ENCODE measurements at regions not wholly inside any gene's neighbourhood (a gene's known extent, or its start where the extent isn't known, plus 50 kb on each side); places are given as distances from the start of the nearest gene placed in this dataset.
A peak's percentile ranks its signal among the peaks of the same experiment; 100 is the strongest.

DNA sequence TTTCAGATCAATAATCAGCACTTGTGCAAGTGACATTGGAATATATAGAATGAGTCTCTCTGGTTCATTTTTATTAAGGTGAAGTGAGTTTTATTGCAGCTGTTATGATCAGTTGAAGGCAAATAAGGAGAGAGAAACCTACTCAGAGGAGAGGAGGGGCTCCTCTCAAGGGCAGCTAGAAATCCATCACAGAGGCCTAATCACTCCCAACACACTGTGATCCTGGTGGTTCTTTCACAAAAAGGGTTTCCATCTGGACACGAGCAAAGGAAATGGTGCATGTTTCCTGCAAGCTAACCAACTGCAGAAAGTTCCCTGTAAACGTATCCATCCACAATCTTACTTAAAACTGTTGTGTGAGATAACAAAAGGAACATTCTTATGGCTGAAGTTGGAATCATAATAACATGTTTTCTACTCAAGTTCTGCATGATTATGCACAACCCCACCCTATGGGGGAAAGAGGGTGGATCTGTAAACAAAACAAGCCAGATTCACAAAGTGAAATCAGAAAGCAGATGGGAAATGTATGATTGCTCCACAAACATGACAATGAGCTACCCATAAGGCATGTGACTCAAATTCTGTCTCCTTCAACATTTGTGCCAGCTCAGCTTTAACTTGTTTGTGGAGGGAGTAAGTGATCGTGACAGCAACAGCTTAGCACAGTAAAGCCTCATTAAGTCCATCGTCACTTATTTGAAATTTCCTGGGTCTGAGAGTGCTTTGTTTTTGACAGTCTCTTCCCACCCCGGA lies 141.2 kb upstream of the ST6GALNAC5 start:
- Histone ChIP-seq H3K23me2 (ENCODE audit: insufficient read length, low read depth, low read length, poor library complexity, severe bottlenecking) (no peaks in the 10 kb centered on the region), H2BK12ac (ENCODE audit: insufficient read length, low read depth, low read length) (no peak overlapping the region), H3K4me2 (ENCODE audit: insufficient read depth, insufficient read length, low read length) (no peak overlapping the region), H3K14ac (ENCODE audit: insufficient read depth, low read length) (no peak overlapping the region), H3K9me3 (ENCODE audit: control insufficient read depth, low read depth, low read length) (no peaks in the 10 kb centered on the region), H3K23ac (ENCODE audit: insufficient read length, low read depth, low read length) (no peak overlapping the region), H3T11ph (ENCODE audit: low read length) (no peak overlapping the region), H3K4me1 (ENCODE audit: insufficient read depth, low read length) (0 out of 2 replicates have a peak, but pooled peaks cover 4% of the 10 kb centered on the region), H4K5ac (ENCODE audit: insufficient read length, low read depth, low read length) (no peak overlapping the region), H3K79me2 (ENCODE audit: insufficient read depth, low read length) (no peaks in the 10 kb centered on the region), H4K91ac (ENCODE audit: insufficient read length, low read depth, low read length) (no peak overlapping the region), H3K56ac (ENCODE audit: insufficient read length, low read depth, low read length) (no peak overlapping the region), H4K20me1 (ENCODE audit: control insufficient read depth, insufficient read depth, insufficient read length) (no peaks in the 10 kb centered on the region), H2BK20ac (ENCODE audit: low read depth, low read length, poor library complexity, severe bottlenecking) (no peak overlapping the region), H3K9ac (ENCODE audit: extremely low read depth, insufficient read length, low read length) (no peak overlapping the region), H3K4ac (ENCODE audit: low read depth, low read length) (no peak overlapping the region), H3K27me3 (ENCODE audit: insufficient read depth, low read length) (no peaks in the 10 kb centered on the region), H2BK5ac (ENCODE audit: insufficient read length, low read length) (no peak overlapping the region), H3K18ac (ENCODE audit: insufficient read length, low read depth, low read length) (no peak overlapping the region), H4K8ac (replicated peaks; ENCODE audit: insufficient read length, low read depth, low read length) (no peak overlapping the region), H2AFZ (ENCODE audit: low read length) (no peak overlapping the region), H3K79me1 (ENCODE audit: insufficient read depth, low read depth, low read length, poor library complexity, severe bottlenecking) (no peaks in the 10 kb centered on the region), H3K27ac (ENCODE audit: insufficient read length, low read depth, low read length) (no peak overlapping the region), H2BK120ac (ENCODE audit: low read depth, low read length, poor library complexity, severe bottlenecking) (no peak overlapping the region), H2AK5ac (ENCODE audit: insufficient read length, low read length) (no peak overlapping the region), H2BK15ac (ENCODE audit: low read depth, low read length) (no peak overlapping the region)
- H3K27ac Mint-ChIP-seq, result peak overlapping the region in 1 of 3 experiments; percentile 35; a peak in 1 of 7 replicates
- H3K36me3 Mint-ChIP-seq (ENCODE audit: insufficient read depth in 1 of 3, low read depth in 3 of 3), result no peaks in the 10 kb centered on the region
- DNase-seq, result no peak
- peaks cover 11 to 16% of the 10 kb centered on the region in 2 experiments for H3K4me1 Mint-ChIP-seq
- H3K9me3 Mint-ChIP-seq, result no peaks in the 10 kb centered on the region
- no peak for TF ChIP-seq CTCF (conservative IDR thresholded peaks at IDR 0.05)
- no peaks in the 10 kb centered on the region for H3K27me3 Mint-ChIP-seq (ENCODE audit: low read depth)
- no peak overlapping the region for H3K4me3 Mint-ChIP-seq
- WGBS (ENCODE audit: extremely low coverage, insufficient read length, low lambda C conversion rate), result no CpG with 5 or more reads among the region's 5 CpGs
